Activated CD4-positive, alpha-beta T cell treated with anti-CD3 and anti-CD28 coated beads for 24 hours (primary cell): ENCODE measurements at regions not wholly inside any gene's neighbourhood (a gene's known extent, or its start where the extent isn't known, plus 50 kb on each side); places are given as distances from the start of the nearest gene placed in this dataset.

Experiments
- DNase-seq, 2 donors: peaks; one replicate each; pipeline ENCODE4 v3.0.0-alpha.2; 2020; ENCODE audit warnings: low read depth in 2 of 2

DNA sequence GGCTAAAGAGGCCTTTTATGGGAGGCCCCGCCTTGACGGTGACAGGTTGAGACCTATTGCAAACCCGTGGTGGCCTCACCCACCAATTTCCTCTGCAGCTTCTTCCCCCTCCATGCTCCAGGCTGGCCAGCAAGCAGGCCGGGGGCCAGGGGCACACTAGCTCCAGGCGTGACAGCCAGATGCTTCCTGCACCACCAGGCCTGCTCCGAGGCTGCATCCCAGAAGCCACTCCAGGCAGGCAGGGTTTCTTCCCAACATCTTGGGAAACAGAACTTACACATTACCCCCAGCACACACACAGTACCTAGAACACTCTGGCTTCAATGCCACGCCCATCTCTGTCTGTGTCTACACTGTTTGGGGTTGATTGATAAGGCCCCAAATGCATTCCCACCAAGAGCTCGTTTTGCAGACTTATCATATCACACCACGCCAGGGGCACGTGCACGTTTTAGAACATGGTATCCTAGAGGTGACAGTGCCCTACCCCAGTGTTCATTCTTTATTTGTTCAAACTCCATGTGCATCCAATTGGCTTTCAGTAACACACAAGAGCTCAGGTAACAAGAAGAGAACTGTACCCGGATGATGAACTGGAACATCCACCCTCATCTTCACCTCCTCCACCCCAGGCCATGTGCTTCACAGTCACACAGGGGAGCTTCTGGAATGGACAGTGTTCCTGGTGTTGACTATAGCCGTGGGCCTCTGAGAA, 221.4 kb upstream of the RREB1 start:
- no peak for DNase-seq

DNA sequence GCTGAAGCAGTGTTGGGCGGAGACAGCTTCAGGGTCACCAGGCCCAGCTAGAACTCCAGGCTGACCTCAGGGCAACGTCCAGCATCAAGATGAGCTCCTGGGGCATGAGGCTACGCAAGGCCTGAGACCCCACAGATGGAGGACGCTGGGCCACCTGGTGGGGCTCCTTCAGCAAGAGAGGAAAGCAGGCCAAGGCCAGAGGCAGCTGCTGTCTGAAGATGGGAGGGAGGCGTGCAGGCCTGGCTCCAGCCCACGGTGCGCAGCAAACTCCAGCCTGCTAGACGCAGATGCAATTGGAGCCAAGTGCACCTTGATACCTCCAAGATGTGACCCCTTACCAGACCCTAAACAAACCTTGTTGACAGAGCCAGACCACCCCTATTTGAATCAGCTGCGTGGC, 220.9 kb upstream of the RREB1 start:
- no peak for DNase-seq

DNA sequence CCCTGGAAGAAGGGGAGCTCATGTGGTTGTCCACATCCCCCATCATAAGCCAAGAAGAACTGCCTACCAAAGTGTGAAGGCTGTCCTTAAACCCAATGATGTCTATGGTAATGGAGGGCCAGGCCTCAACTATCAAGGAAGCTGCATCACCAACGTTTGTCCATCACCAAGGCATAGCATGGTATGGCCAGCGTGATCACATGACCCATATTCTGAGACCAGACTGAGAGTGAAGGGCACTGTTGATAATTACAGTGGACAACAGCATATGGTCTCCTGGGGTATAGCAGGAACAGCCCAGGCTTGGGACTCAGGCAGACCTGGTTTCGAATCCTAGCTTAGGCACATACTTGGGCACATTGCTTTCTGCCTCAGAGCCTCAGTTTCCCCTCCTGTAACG, 218.2 kb upstream of the RREB1 start:
- DNase-seq = no peak

DNA sequence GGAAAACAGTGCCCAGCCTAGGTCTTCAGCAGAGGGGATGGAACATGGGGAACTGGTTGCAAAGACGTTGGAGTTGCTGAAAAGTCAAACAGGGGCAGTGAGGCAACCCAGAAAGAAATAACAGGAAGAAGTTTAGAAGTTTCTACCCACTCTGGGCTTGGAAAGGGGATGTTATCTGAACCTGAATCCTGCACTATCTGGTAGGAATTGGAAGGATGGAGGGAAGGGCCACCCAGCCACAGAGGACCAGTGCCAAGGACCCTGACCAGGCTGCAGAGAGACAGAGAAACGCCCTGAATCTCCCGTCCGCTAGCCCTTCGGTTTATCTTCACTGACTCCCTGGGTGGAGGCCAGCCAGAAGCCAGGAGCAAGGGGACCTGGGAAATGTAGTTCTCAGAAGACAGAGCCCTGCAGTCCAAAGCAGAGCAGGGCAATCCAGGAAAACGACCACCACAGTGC, 217.3 kb upstream of the RREB1 start:
- no peak for DNase-seq

DNA sequence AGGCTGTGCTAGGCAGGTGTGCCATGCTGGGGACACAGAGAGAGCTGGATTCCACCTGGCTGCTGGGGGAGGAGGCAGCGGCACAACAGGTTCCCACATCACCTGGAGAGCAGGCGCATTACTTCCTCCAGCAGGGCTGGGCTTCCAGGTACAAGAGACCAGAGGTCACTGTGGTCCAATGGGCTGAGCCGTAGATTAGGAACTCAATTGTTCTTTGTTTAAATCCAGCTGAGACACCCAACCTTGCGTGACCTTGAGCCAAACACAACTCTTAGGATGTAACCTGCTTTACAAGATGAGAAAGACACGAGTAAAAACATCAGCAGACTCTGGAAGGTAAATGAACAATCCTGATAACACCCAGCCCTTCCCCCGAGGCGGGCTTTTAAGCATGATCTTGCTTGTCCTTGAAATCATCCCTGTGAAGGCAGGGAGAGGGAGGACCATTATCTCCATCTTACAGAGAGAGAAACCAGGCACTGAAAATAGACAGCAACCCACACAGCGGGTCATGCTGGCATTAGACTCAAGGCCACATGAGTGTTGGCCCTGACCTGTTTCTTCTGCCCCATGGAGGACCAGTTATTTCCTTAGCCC, 216.5 kb upstream of the RREB1 start:
- DNase-seq = no peak

DNA sequence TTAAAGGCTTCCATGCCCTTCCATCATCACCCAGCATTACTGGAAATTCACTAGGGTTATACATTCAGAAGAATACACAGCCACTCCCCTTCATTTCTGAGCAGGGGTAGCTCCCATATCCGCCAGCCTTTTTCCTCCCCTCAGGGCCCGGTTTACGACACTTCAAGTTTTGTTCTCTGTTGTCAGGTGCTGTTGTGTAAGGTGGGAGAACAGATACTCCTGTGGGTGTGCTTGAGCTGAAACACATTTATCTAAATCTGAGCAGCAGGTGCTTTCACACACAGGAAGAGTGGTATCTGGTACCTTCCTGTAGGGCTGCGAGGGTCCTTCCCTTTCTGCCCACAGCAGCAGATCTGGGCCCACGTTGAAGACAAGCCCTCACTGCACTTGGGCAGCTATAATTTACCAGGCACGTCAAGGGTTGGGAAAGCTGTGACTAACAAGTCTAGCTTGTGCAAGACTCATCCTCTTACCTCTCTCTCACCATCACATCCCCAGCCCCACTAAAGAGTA, 215.8 kb upstream of the RREB1 start:
- DNase-seq = no peak

DNA sequence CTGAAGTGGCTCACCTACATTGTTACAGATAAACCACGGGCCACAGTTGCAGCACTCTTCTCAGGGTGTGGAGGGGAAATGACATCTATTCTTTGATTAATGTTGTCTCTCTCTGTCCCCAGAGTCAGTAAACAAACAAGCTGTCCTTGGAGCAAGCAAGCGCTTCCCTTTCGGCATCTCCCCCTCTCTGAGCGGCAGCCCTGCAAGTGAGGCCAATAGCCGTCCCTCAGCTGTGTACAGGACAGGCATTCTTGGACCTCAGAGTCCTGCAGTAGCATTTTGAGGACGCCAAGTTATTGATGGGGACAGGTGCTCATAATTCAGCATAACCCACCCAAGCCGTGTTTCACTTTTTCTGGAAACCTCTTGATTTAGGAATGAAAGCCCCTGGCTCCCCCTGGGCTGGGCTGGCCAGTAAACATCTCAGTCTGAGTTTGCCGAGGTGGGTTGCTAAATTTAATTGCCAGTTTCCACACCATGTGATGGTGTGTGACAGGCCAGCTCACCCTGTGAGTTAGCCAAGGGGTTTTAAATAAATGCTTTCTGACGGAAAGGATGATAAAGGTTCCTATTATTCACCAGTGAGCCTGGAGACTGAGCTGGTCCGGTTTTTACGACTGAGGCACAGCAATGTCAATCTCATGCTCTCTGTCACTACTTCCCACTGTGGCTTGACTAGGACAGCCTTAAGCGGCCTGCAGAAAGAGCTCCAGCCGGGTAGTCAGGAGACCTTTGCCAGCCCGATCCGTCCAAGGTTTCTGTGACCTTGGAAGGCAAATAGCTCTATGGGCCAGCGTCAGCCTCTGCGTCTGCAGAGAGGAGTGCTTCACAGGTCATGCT, 214.8 kb upstream of the RREB1 start:
- no peak for DNase-seq

DNA sequence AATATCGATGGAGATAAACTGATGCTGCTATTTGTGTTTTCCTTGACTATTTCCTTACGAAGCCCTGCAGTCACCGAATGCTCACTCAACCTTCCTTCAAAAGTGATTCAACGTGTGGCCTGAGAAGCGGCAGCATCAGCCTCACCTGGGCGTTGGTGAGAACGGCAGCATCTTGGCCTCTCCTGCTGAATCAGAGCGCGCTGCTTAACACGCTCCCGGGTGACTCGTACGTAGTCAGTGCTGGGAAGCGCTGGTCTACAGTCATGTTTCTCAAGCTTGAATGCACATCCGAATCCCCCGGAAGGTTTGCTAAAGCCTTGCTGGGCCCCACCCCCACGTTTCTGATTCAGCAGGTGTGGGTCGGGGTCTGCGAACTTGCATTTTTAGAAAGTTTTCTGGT, 214.1 kb upstream of the RREB1 start:
- no peak for DNase-seq

DNA sequence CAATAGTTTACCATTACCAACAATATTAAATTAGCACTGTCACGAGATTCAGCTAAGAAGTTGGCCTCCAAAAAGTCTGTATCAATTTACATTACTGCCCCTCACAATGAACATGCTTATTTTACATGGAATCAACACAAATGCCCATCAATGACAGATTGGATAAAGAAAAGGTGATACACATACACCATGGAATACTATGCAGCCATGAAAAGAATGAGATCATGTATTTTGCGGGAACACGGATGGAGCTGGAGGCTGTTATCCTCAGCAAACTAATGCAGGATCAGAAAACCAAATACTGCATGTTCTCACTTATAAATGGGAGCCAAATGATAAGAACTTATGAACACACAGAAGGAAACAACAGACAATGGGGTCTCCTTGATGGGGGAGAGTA, 211.8 kb upstream of the RREB1 start:
- no peak for DNase-seq

DNA sequence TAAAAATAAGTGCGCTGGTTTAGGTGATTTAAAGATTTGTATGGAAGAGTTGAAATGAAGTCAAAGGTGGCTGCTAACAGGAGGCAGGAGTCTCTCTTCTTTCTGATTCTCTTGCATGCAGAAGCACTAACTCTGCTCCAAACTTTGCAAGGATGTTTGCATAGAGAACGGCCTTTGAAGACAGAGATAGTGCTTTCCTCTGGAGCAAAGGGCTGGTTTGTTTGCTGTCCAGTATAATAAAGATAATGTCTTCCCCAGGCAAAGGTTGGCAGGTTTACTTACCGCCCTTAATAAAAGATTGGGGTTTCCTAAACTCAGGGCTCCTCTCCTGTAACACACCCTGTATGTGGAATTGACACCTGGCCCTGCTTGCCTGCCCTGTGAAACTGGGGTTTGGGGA, 210.6 kb upstream of the RREB1 start:
- no peak for DNase-seq

DNA sequence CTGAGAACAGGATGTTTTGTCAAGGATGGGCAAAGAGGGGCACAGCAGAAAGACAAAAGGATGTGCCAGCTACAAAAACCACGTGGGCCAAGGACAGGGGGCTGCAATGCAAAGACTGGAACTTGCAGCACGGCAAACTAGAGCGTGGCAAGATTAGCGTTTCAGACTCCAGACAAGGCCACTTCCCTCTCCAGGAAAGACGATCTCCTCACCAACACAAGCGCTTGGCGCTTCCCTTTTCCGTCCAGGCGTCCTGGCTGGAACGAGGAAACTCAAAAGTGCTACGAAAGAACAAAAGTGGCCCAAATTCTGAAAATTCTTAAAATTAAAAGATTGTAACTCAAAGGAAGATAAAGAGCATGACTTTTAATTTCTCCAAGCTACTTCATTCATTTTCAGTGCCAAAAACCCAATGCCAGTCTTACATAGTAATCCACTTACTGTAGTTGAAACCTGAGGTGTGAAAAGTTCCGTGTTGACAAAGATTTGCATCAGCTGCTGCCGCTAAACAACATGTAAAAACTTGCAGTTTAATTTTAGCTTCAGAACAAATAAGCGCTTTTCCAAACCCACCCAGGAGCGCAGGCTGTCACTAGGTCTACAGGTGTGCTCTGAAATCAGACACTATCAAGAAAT, 207.1 kb upstream of the RREB1 start:
- DNase-seq = no peak

DNA sequence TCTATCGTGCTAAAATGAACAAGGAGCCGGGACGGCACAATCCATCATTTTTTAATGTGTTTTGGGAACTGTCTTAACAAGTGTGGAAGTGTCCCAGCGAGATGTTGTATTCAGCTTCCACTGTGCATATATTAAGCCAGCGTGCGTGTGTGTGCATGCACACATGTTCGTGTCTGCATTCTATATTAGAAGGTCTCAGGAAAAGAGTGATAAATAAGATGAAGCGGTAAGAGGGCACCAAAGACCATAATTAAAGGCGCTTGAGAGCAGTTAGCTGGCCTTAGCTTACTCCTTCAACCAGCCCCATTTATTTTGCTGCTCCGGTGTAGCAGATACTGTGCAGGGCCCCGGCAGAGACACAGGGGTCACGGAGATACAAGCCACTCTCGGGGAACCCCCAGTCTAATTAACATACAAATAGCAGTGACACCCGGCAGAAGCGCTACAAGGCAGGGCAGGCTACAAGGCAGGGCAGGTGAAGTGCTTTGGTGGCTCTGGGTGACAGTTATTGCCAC, 206.5 kb upstream of the RREB1 start:
- DNase-seq = no peak

DNA sequence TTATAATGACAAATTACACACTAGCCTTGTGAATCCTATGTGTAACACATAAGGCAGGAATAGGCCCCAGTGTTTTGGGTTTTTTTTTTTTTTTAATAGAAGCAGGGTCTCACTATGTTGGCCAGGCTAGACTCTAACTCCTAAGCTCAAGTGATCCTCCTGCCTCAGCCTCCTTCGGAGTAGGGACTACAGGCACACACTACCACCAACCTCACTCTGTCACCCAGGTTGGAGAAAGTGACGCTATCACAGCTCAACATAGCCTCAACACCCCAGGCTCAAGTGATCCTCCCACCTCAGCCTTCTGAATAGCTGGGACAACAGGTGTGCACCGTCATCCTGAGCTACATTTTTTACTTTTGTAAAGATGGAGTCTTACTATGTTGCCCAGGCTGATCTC, 205.8 kb upstream of the RREB1 start:
- DNase-seq = no peak

DNA sequence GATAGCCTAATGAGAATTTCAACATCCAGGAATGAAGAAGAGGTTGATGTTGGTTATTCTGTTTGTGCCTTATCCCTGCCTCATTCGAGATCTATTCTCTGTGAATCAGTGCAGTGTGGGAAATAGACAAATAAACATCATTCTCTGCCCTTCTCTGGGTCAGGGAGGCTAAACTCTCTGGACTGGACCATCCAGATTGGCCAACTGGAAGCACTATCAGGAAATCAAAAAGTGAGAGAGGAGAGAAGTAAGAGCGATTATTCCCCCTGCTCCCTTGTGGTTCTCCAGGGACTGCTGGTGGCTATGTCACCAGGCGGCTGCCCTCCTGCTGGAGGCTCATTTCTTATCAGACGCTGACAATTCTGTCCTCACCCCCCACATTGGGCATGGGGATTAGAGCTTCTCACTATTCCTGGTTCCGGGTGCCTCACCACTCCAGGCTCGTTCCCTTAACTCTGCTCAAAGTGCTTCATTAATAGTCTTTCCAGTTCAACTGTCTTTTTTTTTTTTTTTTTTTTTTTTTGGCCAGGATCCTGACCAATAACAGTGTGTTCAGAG, 201.7 kb upstream of the RREB1 start:
- no peak for DNase-seq

DNA sequence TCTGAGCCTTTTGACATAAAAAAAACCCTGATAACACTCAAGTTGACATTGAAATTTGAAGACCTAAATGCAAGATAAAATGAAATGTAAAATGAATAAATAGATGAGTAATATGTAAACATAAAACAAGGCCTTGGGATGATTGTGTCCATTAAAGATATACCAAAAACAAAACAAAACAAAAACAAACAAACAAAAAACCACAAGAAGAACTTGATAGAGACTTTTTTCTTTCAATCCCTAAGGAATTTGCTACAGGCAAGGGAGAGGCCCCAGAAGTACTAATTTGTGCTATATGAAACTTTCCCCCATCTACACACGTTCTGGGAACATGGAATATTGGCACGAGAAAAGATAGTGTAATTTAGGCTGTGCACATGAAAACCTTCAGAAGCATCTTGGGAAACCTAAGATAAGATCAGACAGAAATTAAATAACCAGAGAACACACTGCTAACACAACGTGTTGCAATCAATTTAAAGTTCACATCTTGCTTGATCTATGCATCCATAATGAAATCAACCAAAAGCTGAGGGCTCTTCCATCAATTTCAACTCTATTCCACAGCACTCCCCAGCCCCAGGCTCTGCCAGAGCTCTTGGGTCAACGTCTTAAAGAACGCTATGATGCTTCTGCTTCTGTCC, 201.1 kb upstream of the RREB1 start:
- DNase-seq = no peak

DNA sequence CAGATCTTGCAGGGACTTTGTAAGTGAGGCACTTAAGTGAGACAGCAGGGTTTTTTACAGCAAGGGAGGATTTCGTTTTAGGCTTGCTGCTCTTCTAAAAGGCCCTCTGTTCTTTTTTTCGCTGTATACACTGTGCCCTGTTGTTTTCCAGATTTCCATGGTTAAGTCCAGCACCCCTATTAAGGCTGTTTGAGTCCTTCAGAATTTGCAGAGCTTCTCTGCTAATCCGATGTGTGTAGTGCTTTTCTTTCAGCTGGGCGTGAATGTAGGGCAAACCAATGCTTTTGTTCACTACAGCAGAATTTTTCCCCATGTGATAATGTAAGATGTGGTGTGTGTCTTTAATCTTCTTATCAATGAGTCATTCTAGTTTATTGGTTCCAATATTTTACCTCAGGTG, 200.5 kb upstream of the RREB1 start:
- DNase-seq = no peak

DNA sequence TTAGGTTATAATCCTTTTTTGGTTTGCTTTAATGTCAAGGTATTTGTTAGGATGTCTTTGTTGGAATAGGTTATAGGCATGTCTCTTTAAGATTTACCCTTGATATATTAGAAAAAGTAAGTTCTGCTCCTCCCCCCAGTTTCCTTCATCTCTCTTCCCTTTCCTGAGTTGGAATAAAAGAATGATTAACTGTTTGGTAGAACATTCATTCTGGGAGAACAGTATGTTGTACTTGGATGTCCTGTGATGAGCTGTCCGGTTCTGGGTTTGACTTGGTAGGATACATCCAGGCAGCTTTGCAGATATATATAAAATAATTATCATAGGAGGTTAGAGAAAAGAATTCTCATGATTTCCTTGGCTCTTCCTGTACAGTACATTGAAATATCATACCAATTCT, 199.6 kb upstream of the RREB1 start:
- DNase-seq = no peak

DNA sequence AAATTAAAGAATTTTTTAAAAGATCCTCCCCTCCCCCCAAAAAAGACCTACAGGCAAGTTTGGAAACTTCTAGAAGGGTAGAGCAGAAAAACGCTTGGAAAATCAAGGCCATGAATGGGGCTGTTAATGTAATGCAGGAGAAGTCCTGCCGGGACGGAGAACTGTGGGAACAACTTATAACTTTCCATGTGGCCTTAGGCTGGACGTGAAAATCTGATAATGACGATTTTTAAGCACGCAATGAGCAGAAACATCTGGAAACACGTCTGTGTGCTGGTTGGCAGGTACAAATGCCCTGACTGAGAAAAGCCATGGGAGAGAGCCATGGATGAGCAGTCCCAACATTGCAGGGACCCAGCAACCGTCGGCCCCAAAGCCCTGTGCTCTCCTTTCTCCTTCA, 198.7 kb upstream of the RREB1 start:
- DNase-seq = no peak

DNA sequence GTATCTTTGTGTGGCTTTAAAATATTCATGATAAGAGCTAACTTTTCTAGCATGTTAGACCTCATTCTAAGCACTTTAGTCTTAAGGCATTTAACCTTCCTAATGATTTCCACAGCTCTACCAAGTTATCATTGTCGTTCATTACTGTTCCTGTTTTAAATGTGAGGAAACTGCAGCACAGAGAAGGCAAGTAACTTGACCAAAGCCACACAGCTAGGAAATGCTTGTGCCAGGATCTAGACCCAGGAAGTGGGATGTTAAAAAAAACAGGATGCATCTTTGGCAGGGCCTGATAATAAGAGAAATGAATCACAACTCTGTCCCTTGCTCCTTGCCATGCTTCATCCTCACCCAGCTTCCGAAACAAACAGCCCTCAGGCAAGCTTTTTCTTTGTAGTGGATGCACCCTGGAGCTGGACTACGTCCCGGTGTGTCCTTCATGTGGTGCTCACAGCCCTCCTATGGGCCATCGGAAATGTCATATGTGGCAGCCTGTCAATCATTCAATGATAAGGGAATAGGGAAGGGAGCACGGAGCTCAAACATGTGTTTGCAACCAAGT, 196.9 kb upstream of the RREB1 start:
- no peak for DNase-seq

DNA sequence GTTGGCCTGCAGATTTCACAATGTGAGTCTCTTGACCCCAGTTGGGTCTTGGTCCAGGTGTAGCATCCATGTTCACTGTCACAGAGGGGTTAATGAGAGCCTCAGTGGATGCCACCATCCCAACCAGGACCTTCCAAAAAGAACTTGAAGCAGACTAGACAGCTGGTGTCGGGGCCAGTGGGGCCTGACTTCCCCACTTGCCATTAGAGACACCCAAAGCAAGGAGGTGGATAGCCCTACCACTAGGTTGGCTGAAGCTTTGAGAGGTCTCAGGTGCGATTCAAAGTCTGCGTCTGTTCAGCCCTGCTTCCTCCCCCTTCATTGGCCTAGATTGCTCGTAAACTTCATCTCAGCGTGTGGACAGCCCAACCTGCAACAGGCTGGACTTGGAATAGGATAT, 196.4 kb upstream of the RREB1 start:
- no peak for DNase-seq
